BE2C (cell line): ENCODE measurements at regions not wholly inside any gene's neighbourhood (a gene's known extent, or its start where the extent isn't known, plus 50 kb on each side); places are given as distances from the start of the nearest gene placed in this dataset.

Source experiments
- DNase-seq: peaks from one replicate; pipeline ENCODE4 v3.0.0-alpha.2; 2020
- H3K27me3 ChIP-seq: fragments of 250-450 bp; sonication (Bioruptor Pico); 2 replicates; pipeline ENCODE4 v1.5.1; 2020; ENCODE audit warnings: mild to moderate bottlenecking
- H3K36me3 ChIP-seq: fragments of 250-450 bp; sonication (Bioruptor Pico); 2 replicates; pipeline ENCODE4 v1.5.1; 2020; ENCODE audit warnings: mild to moderate bottlenecking
- H3K4me1 ChIP-seq: fragments of 250-450 bp; sonication (Bioruptor Pico); 2 replicates; pipeline ENCODE4 v1.5.1; 2020
- H3K4me3 ChIP-seq: 2 replicates; pipeline ENCODE4 v1.5.1; 2011; ENCODE audit warnings: low read depth, low read length
- H3K9me3 ChIP-seq: fragments of 250-450 bp; sonication (Bioruptor Pico); 2 replicates; pipeline ENCODE4 v1.5.1; 2020
- CTCF ChIP-seq: IDR thresholded peaks from 2 replicates; pipeline ENCODE4 v1.5.1; 2012; ENCODE audit warnings: mild to moderate bottlenecking, low read depth, low read length

GRCh38 chr4:123858465-123858864, 461.9 kb downstream of the SPRY1 start:
- Histone ChIP-seq H3K4me3 (no peak overlapping the region), H3K36me3 (no peaks in the 10 kb centered on the region), H3K9me3 (no peaks in the 10 kb centered on the region), H3K4me1 (no peaks in the 10 kb centered on the region), H3K27me3 (no peaks in the 10 kb centered on the region)
- no peak for DNase-seq
- no peak for TF ChIP-seq CTCF

GRCh38 chr4:123862812-123863211, 466.2 kb downstream of the SPRY1 start:
- DNase-seq, result no peak
- no peak for TF ChIP-seq CTCF
- Histone ChIP-seq H3K36me3 (no peaks in the 10 kb centered on the region), H3K9me3 (no peaks in the 10 kb centered on the region), H3K27me3 (no peaks in the 10 kb centered on the region), H3K4me1 (no peaks in the 10 kb centered on the region), H3K4me3 (no peak overlapping the region)

DNA sequence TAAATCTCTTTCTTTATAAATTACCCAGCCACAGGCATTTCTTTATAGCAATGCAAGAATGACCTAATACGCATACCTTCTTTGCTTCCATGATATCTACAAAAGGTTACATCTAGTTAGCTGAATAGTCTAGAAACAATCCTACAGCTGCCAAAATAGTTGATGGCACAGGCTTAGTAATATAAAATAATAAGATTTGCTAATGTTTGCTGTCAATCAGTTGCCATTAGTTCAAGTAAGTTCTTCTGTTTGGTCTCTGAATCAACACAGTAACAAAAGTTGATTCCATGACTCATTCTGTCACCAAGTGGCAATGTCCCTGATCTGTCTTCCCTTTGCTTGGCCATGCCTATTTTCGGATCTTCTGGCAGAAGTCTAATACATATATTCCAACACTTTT, 470.2 kb downstream of the SPRY1 start:
- no peaks in the 10 kb centered on the region for H3K36me3 ChIP-seq
- TF ChIP-seq CTCF, result no peak

DNA sequence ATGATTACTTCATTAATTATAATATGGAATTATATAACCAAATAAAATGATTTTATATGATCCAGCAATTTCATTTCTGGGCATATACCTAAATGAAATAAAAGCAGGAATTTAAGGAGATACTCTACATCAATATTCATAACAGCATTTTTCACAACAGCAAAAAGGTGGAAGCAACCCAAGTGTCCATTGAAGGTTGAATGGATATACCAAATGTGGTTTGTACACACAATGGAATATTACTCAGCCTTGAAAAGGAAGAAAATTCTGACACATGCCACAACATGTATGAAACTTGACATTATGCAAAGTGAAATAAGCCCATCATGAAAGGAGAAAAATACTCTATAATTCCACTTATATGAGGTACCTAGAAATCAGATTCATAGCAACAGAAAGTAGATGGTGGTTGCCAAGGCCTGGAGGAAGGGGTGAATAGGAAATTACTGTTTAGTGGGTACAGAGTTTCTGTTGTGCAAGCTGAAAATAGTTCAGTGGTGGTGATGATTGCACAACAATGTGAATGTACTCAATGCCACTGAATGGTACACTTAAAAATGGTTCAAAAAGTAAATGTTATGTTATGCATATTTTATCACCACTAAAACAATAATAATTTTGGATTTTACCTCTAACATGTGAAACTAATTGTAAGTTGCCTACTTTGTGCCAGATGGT, 471.5 kb downstream of the SPRY1 start:
- Histone ChIP-seq H3K4me1 (no peaks in the 10 kb centered on the region), H3K9me3 (no peaks in the 10 kb centered on the region), H3K4me3 (no peak overlapping the region), H3K27me3 (no peaks in the 10 kb centered on the region), H3K36me3 (no peaks in the 10 kb centered on the region)
- DNase-seq, result no peak
- TF ChIP-seq CTCF, result no peak

More for the DNA sequence above, 470.2 kb downstream of the SPRY1 start:
- no peaks in the 10 kb centered on the region for H3K9me3 ChIP-seq
- no peaks in the 10 kb centered on the region for H3K27me3 ChIP-seq
- DNase-seq, result no peak
- no peak overlapping the region for H3K4me3 ChIP-seq
- H3K4me1 ChIP-seq, result no peaks in the 10 kb centered on the region

- no peaks in the 10 kb centered on the region for H3K36me3 ChIP-seq
Observed at GRCh38 chr4:123869286-123870215, 473.0 kb downstream of the SPRY1 start.

More at GRCh38 chr4:123869286-123870215, 473.0 kb downstream of the SPRY1 start:
- H3K4me3 ChIP-seq, result no peak overlapping the region
- H3K9me3 ChIP-seq, result no peaks in the 10 kb centered on the region
- H3K4me1 ChIP-seq, result no peaks in the 10 kb centered on the region
- H3K27me3 ChIP-seq, result no peaks in the 10 kb centered on the region
- TF ChIP-seq CTCF, result no peak
- DNase-seq, result no peak
